Tibial nerve (tissue), 4 donors: ENCODE measurements at regions not wholly inside any gene's neighbourhood (a gene's known extent, or its start where the extent isn't known, plus 50 kb on each side); places are given as distances from the start of the nearest gene placed in this dataset.

Source experiments
- EP300 ChIP-seq, 2 donors: sonication (generic); formaldehyde crosslinking; IDR thresholded peaks; one replicate each; pipeline ENCODE4 v1.6.1; 2017; ENCODE audit warnings: antibody characterized with exemption in 2 of 2, mild to moderate bottlenecking in 1 of 2
- POLR2A ChIP-seq, 2 donors: fragments of 450-650 bp; IDR thresholded peaks; one replicate each; pipeline ENCODE4 v1.6.1; 2017; ENCODE audit warnings: antibody characterized with exemption in 2 of 2, mild to moderate bottlenecking in 2 of 2, moderate library complexity in 2 of 2
- TF ChIP-seq, protein P1 (sequence below), 5 experiments: fragments of 200-600 bp in 3 of 5; fragments of 450-650 bp in 2 of 5; sonication (generic) in 3 of 5; IDR thresholded peaks; one replicate each; pipeline ENCODE4 v1.5.1; 2016 to 2019; ENCODE audit warnings: antibody characterized with exemption in 5 of 5, mild to moderate bottlenecking in 3 of 5, moderate library complexity in 2 of 5

DNA sequence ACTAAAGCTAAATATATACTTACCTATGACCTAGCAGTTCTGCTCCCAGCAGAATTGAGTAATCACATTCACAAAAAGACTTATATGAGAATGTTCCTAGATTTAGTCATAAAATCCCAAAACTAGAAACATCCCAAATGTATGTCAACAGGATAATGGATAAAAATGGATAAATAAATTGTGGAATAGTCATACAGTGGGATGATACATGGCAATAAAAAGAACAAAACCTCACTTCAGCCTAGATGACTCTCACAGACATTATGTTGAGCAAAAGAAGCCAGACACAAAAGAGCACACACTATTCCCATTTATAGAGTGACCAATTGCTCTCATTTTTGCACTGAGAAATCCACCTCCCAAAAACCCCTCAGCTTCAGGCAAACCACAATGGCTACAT lies 352.4 kb upstream of the HTR2A start:
- TF ChIP-seq, protein P1, sequence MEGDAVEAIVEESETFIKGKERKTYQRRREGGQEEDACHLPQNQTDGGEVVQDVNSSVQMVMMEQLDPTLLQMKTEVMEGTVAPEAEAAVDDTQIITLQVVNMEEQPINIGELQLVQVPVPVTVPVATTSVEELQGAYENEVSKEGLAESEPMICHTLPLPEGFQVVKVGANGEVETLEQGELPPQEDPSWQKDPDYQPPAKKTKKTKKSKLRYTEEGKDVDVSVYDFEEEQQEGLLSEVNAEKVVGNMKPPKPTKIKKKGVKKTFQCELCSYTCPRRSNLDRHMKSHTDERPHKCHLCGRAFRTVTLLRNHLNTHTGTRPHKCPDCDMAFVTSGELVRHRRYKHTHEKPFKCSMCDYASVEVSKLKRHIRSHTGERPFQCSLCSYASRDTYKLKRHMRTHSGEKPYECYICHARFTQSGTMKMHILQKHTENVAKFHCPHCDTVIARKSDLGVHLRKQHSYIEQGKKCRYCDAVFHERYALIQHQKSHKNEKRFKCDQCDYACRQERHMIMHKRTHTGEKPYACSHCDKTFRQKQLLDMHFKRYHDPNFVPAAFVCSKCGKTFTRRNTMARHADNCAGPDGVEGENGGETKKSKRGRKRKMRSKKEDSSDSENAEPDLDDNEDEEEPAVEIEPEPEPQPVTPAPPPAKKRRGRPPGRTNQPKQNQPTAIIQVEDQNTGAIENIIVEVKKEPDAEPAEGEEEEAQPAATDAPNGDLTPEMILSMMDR (IDR thresholded peaks at IDR 0.05), result no peak
- TF ChIP-seq POLR2A (IDR thresholded peaks at IDR 0.05) (no peak), EP300 (IDR thresholded peaks at IDR 0.05) (no peak)
